Neural cell (in vitro differentiated cells): ENCODE measurements at regions not wholly inside any gene's neighbourhood (a gene's known extent, or its start where the extent isn't known, plus 50 kb on each side); places are given as distances from the start of the nearest gene placed in this dataset.

ENCODE experiments used
- H2AFZ ChIP-seq: fragments of 200-600, 300-800 bp; sonication (generic), shearing (Covaris generic); 2 replicates; pipeline ENCODE4 v1.6.0; 2014; ENCODE audit warnings: low read depth, mild to moderate bottlenecking, antibody characterized with exemption, low read length, moderate library complexity
- H3F3A ChIP-seq: fragments of 200-600 bp; shearing (Covaris generic); 2 replicates; pipeline ENCODE4 v1.6.1; 2016; ENCODE audit warnings: mild to moderate bottlenecking, moderate library complexity, mixed read lengths, antibody characterized with exemption, low read length; ENCODE audit not compliant: insufficient read depth, poor library complexity, severe bottlenecking
- H3K27ac ChIP-seq: fragments of 200-600, 300-800 bp; sonication (generic), shearing (Covaris generic); 2 replicates; pipeline ENCODE4 v1.5.1; 2014; ENCODE audit warnings: mild to moderate bottlenecking, low read length, moderate library complexity
- H3K27me3 ChIP-seq: fragments of 300-800, 200-600 bp; sonication (generic), shearing (Covaris generic); 2 replicates; pipeline ENCODE4 v1.6.0; 2014; ENCODE audit warnings: mild to moderate bottlenecking, low read depth, low read length, moderate library complexity; ENCODE audit not compliant: insufficient read depth
- H3K36me3 ChIP-seq: fragments of 300-800, 200-600 bp; sonication (generic), shearing (Covaris generic); 2 replicates; pipeline ENCODE4 v1.5.1; 2014; ENCODE audit warnings: mild to moderate bottlenecking, antibody characterized with exemption, low read length, moderate library complexity; ENCODE audit not compliant: insufficient read depth
- H3K4me2 ChIP-seq: fragments of 300-800, 200-600 bp; sonication (generic), shearing (Covaris generic); 2 replicates; pipeline ENCODE4 v1.6.0; 2014; ENCODE audit warnings: mild to moderate bottlenecking, low read length
- H3K4me3 ChIP-seq: fragments of 300-800, 200-600 bp; sonication (generic), shearing (Covaris generic); 2 replicates; pipeline ENCODE4 v1.5.1; 2014; ENCODE audit warnings: mild to moderate bottlenecking, low read length, moderate library complexity
- H3K79me2 ChIP-seq: fragments of 200-600 bp; shearing (Covaris generic); replicated peaks from 2 replicates; pipeline ENCODE4 v1.6.0; 2014; ENCODE audit warnings: mild to moderate bottlenecking, low read length, moderate library complexity; ENCODE audit not compliant: insufficient read depth
- H3K9ac ChIP-seq: fragments of 300-800, 200-600 bp; sonication (generic), shearing (Covaris generic); 2 replicates; pipeline ENCODE4 v1.6.1; 2016; ENCODE audit warnings: mild to moderate bottlenecking, low read length, mixed read lengths
- H3K9me2 ChIP-seq: fragments of 200-600 bp; shearing (Covaris generic); 2 replicates; pipeline ENCODE4 v1.6.1; 2016; ENCODE audit warnings: mild to moderate bottlenecking, low read length, mixed read lengths; ENCODE audit not compliant: insufficient read depth
- H3K9me3 ChIP-seq: fragments of 200-600, 300-800 bp; sonication (generic), shearing (Covaris generic); 2 replicates; pipeline ENCODE4 v1.6.1; 2016; ENCODE audit warnings: mild to moderate bottlenecking, mixed run types, low read length, moderate library complexity, mixed read lengths
- H4K20me1 ChIP-seq: fragments of 200-600 bp; shearing (Covaris generic); 2 replicates; pipeline ENCODE4 v1.6.1; 2016; ENCODE audit warnings: mild to moderate bottlenecking, mixed run types; ENCODE audit not compliant: insufficient read depth
- CTCF ChIP-seq: fragments of 450-650 bp; IDR thresholded peaks from 2 replicates; pipeline ENCODE4 v1.5.1; 2014; ENCODE audit warnings: antibody characterized with exemption, mild to moderate bottlenecking, moderate library complexity; ENCODE audit not compliant: poor library complexity, severe bottlenecking
- EP300 ChIP-seq: fragments of 450-650 bp; conservative IDR thresholded peaks from 2 replicates; pipeline ENCODE4 v1.6.1; 2014; ENCODE audit warnings: antibody characterized with exemption, mild to moderate bottlenecking, moderate library complexity; ENCODE audit not compliant: poor library complexity, severe bottlenecking
- EZH2 ChIP-seq: fragments of 200-600, 300-800 bp; shearing (Covaris generic), sonication (generic); IDR thresholded peaks from 2 replicates; pipeline ENCODE4 v1.6.1; 2014; ENCODE audit warnings: antibody characterized with exemption, low read length, borderline replicate concordance, mild to moderate bottlenecking; ENCODE audit not compliant: insufficient read depth, poor library complexity, severe bottlenecking
- MXI1 ChIP-seq: fragments of 450-650 bp; conservative IDR thresholded peaks from 2 replicates; pipeline ENCODE4 v1.6.1; 2014; ENCODE audit warnings: antibody characterized with exemption, mild to moderate bottlenecking; ENCODE audit not compliant: poor library complexity, severe bottlenecking
- POLR2AphosphoS5 ChIP-seq: IDR thresholded peaks from 2 replicates; pipeline ENCODE4 v1.6.1; 2012
- RAD21 ChIP-seq: fragments of 450-650 bp; conservative IDR thresholded peaks from 2 replicates; pipeline ENCODE4 v1.6.1; 2014; ENCODE audit warnings: antibody characterized with exemption, mild to moderate bottlenecking, moderate library complexity
- SMC3 ChIP-seq: fragments of 450-650 bp; conservative IDR thresholded peaks from 2 replicates; pipeline ENCODE4 v1.6.1; 2014; ENCODE audit warnings: antibody characterized with exemption, mild to moderate bottlenecking, moderate library complexity; ENCODE audit not compliant: poor library complexity
- TAF1 ChIP-seq: IDR thresholded peaks from 2 replicates; pipeline ENCODE4 v1.6.1; 2012; ENCODE audit warnings: low read depth
- TF ChIP-seq, protein P1 (sequence below): IDR thresholded peaks from 2 replicates; pipeline ENCODE4 v1.6.1; 2012; ENCODE audit warnings: borderline replicate concordance

DNA sequence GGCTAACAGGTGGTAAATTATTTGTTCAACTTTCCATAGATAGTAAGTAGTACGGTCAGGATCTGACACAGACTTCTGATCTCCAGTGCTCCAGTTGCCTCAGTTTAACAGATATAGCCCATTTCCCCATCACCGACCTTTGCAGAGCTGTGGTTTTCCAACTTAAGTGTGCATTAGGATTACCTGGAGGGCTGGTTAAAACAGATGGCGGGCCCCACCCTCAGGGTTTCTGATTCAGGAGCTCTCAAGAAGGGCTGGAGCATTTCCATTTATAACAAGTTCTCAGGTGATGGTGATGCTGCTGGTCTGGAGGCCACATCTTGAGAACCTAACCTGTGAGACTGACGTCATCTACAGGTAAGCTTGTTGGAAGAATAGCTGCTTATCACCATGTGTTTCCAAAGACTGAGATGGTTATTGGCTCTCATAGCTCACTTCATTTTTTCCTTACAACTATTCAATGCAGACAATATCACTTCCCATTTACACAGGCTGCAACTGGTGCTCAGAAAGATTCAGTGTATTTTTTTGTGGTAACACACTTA is 360.1 kb upstream of the CHD6 start (continued):
- TF ChIP-seq, protein P1, sequence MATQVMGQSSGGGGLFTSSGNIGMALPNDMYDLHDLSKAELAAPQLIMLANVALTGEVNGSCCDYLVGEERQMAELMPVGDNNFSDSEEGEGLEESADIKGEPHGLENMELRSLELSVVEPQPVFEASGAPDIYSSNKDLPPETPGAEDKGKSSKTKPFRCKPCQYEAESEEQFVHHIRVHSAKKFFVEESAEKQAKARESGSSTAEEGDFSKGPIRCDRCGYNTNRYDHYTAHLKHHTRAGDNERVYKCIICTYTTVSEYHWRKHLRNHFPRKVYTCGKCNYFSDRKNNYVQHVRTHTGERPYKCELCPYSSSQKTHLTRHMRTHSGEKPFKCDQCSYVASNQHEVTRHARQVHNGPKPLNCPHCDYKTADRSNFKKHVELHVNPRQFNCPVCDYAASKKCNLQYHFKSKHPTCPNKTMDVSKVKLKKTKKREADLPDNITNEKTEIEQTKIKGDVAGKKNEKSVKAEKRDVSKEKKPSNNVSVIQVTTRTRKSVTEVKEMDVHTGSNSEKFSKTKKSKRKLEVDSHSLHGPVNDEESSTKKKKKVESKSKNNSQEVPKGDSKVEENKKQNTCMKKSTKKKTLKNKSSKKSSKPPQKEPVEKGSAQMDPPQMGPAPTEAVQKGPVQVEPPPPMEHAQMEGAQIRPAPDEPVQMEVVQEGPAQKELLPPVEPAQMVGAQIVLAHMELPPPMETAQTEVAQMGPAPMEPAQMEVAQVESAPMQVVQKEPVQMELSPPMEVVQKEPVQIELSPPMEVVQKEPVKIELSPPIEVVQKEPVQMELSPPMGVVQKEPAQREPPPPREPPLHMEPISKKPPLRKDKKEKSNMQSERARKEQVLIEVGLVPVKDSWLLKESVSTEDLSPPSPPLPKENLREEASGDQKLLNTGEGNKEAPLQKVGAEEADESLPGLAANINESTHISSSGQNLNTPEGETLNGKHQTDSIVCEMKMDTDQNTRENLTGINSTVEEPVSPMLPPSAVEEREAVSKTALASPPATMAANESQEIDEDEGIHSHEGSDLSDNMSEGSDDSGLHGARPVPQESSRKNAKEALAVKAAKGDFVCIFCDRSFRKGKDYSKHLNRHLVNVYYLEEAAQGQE = no peak

DNA sequence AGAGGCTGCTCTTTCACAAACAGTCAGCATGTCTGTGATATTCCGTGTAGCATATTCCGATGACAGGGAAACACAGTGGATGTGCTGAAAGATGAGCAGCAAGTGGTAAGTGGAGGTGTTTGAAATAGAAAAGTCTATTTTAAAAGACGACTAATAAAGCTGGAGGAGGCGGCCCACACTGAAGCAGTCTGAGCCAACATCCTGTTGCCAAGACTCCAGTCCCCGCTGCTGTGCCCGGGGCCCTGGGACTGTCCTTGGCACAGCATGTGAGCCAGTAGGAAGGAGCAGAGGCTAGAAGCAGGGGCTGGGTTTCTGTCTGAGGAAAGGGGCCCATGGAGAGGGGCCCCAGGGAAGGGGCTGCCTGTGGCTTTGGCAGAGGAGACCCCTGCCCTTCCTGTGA is 351.5 kb upstream of the CHD6 start:
- Histone ChIP-seq H3K27me3 (no peaks in the 10 kb centered on the region), H4K20me1 (no peaks in the 10 kb centered on the region), H3K4me3 (no peak overlapping the region), H3K4me2 (no peak overlapping the region), H3K79me2 (no peaks in the 10 kb centered on the region), H3F3A (no peaks in the 10 kb centered on the region), H3K36me3 (no peaks in the 10 kb centered on the region), H3K9ac (no peak overlapping the region), H3K9me2 (no peaks in the 10 kb centered on the region), H3K9me3 (no peaks in the 10 kb centered on the region), H2AFZ (no peak overlapping the region), H3K27ac (no peak overlapping the region)
- TF ChIP-seq EP300 = no peak

- Histone ChIP-seq H3K4me2 (no peak overlapping the region), H3K79me2 (no peaks in the 10 kb centered on the region), H3K27ac (no peak overlapping the region), H3K36me3 (no peaks in the 10 kb centered on the region), H3F3A (peaks cover 4% of the 10 kb centered on the region), H4K20me1 (no peaks in the 10 kb centered on the region), H2AFZ (no peak overlapping the region), H3K27me3 (no peaks in the 10 kb centered on the region), H3K9me2 (no peaks in the 10 kb centered on the region), H3K4me3 (no peak overlapping the region), H3K9me3 (no peaks in the 10 kb centered on the region), H3K9ac (no peak overlapping the region)
- TF ChIP-seq TAF1 = no peak
- no peak for TF ChIP-seq EP300
- TF ChIP-seq CTCF = no peak
- TF ChIP-seq MXI1 = no peak
- TF ChIP-seq SMC3 = no peak
- TF ChIP-seq, protein P1 = no peak
- no peak for TF ChIP-seq RAD21
- TF ChIP-seq POLR2AphosphoS5 = no peak
- TF ChIP-seq EZH2 = no peak
These were observed 342.0 kb upstream of the CHD6 start for GRCh38 chr20:41960166-41960565.
